ENCODE measurements at regions not wholly inside any gene's neighbourhood (a gene's known extent, or its start where the extent isn't known, plus 50 kb on each side); places are given as distances from the start of the nearest gene placed in this dataset.

DNA sequence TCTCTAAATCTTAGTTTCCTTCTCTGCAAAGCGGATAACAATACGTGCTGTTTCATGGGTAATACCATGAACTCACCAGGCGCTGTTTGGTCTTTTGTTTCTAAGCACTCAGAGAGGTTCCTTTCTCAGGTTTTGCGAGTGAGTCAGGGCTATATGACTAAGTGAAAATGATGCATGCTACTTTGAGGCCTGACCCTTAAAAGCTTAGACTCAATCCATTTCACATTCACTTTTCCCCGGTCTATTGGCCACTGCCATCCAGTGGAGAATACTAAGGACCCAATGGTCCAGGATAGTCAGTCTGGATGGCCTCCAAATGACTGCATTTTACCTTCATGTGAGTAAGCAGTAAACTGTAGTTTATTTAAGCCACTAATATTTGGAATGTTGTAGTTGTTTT, 400.8 kb upstream of the SLIT2 start:
- Histone ChIP-seq H3K27me3 (ENCODE audit: control insufficient read depth in 1 of 2, insufficient read depth in 2 of 2, low read length in 2 of 2) (no peaks in the 10 kb centered on the region), H3K4me3 (replicated peaks in 1 of 3; ENCODE audit: insufficient read depth in 1 of 3, low read depth in 2 of 3, low read length in 3 of 3) (no peak overlapping the region), H3K79me2 (ENCODE audit: insufficient read depth, low read length) (no peaks in the 10 kb centered on the region), H4K20me1 (ENCODE audit: insufficient read depth, low read length) (no peaks in the 10 kb centered on the region), H3K9ac (ENCODE audit: insufficient read depth, low read depth, low read length) (no peak overlapping the region), H2AFZ (ENCODE audit: low read length) (no peak overlapping the region), H3K9me3 (ENCODE audit: low read length) (peaks cover 77% of the 10 kb centered on the region), H3K4me2 (ENCODE audit: low read depth, low read length) (no peak overlapping the region), H3K4me1 (ENCODE audit: insufficient read depth, low read length) (no peaks in the 10 kb centered on the region), H3K36me3 (replicated peaks in 1 of 2; ENCODE audit: control insufficient read depth in 1 of 2, insufficient read depth in 2 of 2, low read length in 2 of 2) (no peaks in the 10 kb centered on the region), H3K27ac (ENCODE audit: extremely low read length, insufficient read depth, low read length) (no peak overlapping the region)
- no peak for ATAC-seq
- no TSS peak for BruUV-seq (replicated peaks)
- in situ Hi-C loops (cut with HindIII; ENCODE audit: extremely low pct_ligation_motif_present, low pct_unique_long_range_greater_than_20kb), result no loop called here
- DNase-seq (ENCODE audit: low spot score), result no peak
- POLR2A ChIA-PET, result no interaction called here
- CTCF ChIA-PET (ENCODE audit: low intra/inter-chr PET ratio, low total read pairs), result no interaction called here
- 39% methylated on average over 5 of the region's 5 CpGs for WGBS (ENCODE audit: low lambda C conversion rate)
- FAIRE-seq, result no peak
- intact Hi-C loops (cut with micrococcal nuclease; ENCODE audit: unreplicated experiment), result no loop called here
- TF ChIP-seq ZNF678 (CRISPR knock-in tag; IDR thresholded peaks at IDR 0.05) (no peak), PAX8 (CRISPR knock-in tag; IDR thresholded peaks at IDR 0.05; ENCODE audit: borderline replicate concordance) (no peak), ZNF256 (CRISPR knock-in tag; conservative IDR thresholded peaks at IDR 0.05) (no peak), MEIS2 (CRISPR knock-in tag; IDR thresholded peaks at IDR 0.05) (no peak), FOSL2 (CRISPR knock-in tag; IDR thresholded peaks at IDR 0.05) (no peak), MED1 (CRISPR knock-in tag; IDR thresholded peaks at IDR 0.05) (no peak), ZNF556 (CRISPR knock-in tag; IDR thresholded peaks at IDR 0.05; ENCODE audit: borderline replicate concordance) (no peak), ZNF761 (CRISPR knock-in tag; conservative IDR thresholded peaks at IDR 0.05) (no peak), NFE2 (CRISPR knock-in tag; IDR thresholded peaks at IDR 0.05) (no peak)
- TF ChIP-seq, protein P1, sequence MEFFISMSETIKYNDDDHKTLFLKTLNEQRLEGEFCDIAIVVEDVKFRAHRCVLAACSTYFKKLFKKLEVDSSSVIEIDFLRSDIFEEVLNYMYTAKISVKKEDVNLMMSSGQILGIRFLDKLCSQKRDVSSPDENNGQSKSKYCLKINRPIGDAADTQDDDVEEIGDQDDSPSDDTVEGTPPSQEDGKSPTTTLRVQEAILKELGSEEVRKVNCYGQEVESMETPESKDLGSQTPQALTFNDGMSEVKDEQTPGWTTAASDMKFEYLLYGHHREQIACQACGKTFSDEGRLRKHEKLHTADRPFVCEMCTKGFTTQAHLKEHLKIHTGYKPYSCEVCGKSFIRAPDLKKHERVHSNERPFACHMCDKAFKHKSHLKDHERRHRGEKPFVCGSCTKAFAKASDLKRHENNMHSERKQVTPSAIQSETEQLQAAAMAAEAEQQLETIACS (CRISPR knock-in tag; IDR thresholded peaks at IDR 0.05), result no peak
- TF ChIP-seq, protein P2, sequence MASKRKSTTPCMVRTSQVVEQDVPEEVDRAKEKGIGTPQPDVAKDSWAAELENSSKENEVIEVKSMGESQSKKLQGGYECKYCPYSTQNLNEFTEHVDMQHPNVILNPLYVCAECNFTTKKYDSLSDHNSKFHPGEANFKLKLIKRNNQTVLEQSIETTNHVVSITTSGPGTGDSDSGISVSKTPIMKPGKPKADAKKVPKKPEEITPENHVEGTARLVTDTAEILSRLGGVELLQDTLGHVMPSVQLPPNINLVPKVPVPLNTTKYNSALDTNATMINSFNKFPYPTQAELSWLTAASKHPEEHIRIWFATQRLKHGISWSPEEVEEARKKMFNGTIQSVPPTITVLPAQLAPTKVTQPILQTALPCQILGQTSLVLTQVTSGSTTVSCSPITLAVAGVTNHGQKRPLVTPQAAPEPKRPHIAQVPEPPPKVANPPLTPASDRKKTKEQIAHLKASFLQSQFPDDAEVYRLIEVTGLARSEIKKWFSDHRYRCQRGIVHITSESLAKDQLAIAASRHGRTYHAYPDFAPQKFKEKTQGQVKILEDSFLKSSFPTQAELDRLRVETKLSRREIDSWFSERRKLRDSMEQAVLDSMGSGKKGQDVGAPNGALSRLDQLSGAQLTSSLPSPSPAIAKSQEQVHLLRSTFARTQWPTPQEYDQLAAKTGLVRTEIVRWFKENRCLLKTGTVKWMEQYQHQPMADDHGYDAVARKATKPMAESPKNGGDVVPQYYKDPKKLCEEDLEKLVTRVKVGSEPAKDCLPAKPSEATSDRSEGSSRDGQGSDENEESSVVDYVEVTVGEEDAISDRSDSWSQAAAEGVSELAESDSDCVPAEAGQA (IDR thresholded peaks at IDR 0.05; ENCODE audit: low read depth), result no peak
- TF ChIP-seq, protein P2 (CRISPR knock-in tag; IDR thresholded peaks at IDR 0.05; ENCODE audit: borderline replicate concordance), result no peak
- TF ChIP-seq, protein P3, sequence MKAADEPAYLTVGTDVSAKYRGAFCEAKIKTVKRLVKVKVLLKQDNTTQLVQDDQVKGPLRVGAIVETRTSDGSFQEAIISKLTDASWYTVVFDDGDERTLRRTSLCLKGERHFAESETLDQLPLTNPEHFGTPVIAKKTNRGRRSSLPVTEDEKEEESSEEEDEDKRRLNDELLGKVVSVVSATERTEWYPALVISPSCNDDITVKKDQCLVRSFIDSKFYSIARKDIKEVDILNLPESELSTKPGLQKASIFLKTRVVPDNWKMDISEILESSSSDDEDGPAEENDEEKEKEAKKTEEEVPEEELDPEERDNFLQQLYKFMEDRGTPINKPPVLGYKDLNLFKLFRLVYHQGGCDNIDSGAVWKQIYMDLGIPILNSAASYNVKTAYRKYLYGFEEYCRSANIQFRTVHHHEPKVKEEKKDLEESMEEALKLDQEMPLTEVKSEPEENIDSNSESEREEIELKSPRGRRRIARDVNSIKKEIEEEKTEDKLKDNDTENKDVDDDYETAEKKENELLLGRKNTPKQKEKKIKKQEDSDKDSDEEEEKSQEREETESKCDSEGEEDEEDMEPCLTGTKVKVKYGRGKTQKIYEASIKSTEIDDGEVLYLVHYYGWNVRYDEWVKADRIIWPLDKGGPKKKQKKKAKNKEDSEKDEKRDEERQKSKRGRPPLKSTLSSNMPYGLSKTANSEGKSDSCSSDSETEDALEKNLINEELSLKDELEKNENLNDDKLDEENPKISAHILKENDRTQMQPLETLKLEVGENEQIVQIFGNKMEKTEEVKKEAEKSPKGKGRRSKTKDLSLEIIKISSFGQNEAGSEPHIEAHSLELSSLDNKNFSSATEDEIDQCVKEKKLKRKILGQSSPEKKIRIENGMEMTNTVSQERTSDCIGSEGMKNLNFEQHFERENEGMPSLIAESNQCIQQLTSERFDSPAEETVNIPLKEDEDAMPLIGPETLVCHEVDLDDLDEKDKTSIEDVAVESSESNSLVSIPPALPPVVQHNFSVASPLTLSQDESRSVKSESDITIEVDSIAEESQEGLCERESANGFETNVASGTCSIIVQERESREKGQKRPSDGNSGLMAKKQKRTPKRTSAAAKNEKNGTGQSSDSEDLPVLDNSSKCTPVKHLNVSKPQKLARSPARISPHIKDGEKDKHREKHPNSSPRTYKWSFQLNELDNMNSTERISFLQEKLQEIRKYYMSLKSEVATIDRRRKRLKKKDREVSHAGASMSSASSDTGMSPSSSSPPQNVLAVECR (CRISPR knock-in tag; IDR thresholded peaks at IDR 0.05; ENCODE audit: borderline replicate concordance), result no peak
- TF ChIP-seq, protein P4, sequence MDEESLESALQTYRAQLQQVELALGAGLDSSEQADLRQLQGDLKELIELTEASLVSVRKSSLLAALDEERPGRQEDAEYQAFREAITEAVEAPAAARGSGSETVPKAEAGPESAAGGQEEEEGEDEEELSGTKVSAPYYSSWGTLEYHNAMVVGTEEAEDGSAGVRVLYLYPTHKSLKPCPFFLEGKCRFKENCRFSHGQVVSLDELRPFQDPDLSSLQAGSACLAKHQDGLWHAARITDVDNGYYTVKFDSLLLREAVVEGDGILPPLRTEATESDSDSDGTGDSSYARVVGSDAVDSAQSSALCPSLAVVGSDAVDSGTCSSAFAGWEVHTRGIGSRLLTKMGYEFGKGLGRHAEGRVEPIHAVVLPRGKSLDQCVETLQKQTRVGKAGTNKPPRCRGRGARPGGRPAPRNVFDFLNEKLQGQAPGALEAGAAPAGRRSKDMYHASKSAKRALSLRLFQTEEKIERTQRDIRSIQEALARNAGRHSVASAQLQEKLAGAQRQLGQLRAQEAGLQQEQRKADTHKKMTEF (CRISPR knock-in tag; IDR thresholded peaks at IDR 0.05), result no peak

All from HepG2 (cell line).